GM23338 (cell line): ENCODE measurements at regions not wholly inside any gene's neighbourhood (a gene's known extent, or its start where the extent isn't known, plus 50 kb on each side); places are given as distances from the start of the nearest gene placed in this dataset.
A peak's percentile ranks its signal among the peaks of the same experiment; 100 is the strongest.

Source experiments
- ATAC-seq: fragments of 200-7000 bp; cut with Tn5 transposase; 3 replicates; pipeline ENCODE4 v1.9.1; 2020
- DNase-seq: peaks from one replicate; pipeline ENCODE4 v3.0.0-alpha.2; 2015; ENCODE audit warnings: low spot score
- H2AFZ ChIP-seq: fragments of 200-600 bp; sonication (generic); 2 replicates; pipeline ENCODE4 v1.8.0; 2016; ENCODE audit warnings: antibody characterized with exemption, mild to moderate bottlenecking, moderate library complexity
- H3F3A ChIP-seq: fragments of 200-600 bp; sonication (generic); replicated peaks from 2 replicates; pipeline ENCODE4 v1.8.0; 2017; ENCODE audit warnings: antibody characterized with exemption, mixed run types, low read depth
- H3K27ac ChIP-seq: fragments of 200-600 bp; sonication (generic); 2 replicates; pipeline ENCODE4 v1.6.1; 2016; ENCODE audit warnings: low read depth
- H3K27me3 ChIP-seq: fragments of 200-600 bp; sonication (generic); 2 replicates; pipeline ENCODE4 v1.8.0; 2016; ENCODE audit warnings: mild to moderate bottlenecking, mixed run types, moderate library complexity; ENCODE audit not compliant: insufficient read depth
- H3K36me3 ChIP-seq: fragments of 200-600 bp; sonication (generic); 2 replicates; pipeline ENCODE4 v1.8.0; 2016; ENCODE audit warnings: mild to moderate bottlenecking; ENCODE audit not compliant: insufficient read depth
- H3K4me1 ChIP-seq: fragments of 200-600 bp; sonication (generic); 2 replicates; pipeline ENCODE4 v1.8.0; 2016; ENCODE audit warnings: mild to moderate bottlenecking, moderate library complexity; ENCODE audit not compliant: insufficient read depth
- H3K4me2 ChIP-seq: fragments of 200-600 bp; sonication (generic); 2 replicates; pipeline ENCODE4 v1.7.1; 2017; ENCODE audit warnings: mixed run types
- H3K4me3 ChIP-seq: fragments of 200-600 bp; sonication (generic); 2 replicates; pipeline ENCODE4 v1.6.1; 2016; ENCODE audit warnings: mixed run types
- H3K79me2 ChIP-seq: fragments of 200-600 bp; sonication (generic); replicated peaks from 2 replicates; pipeline ENCODE4 v1.8.0; 2017; ENCODE audit warnings: mild to moderate bottlenecking; ENCODE audit not compliant: insufficient read depth
- H3K9me2 ChIP-seq: fragments of 200-600 bp; sonication (generic); 2 replicates; pipeline ENCODE4 v1.8.0; 2017; ENCODE audit not compliant: insufficient read depth
- H4K20me1 ChIP-seq: fragments of 200-600 bp; sonication (generic); replicated peaks from 2 replicates; pipeline ENCODE4 v1.8.0; 2017; ENCODE audit warnings: mild to moderate bottlenecking; ENCODE audit not compliant: insufficient read depth
- H3K27ac Mint-ChIP-seq: 2 replicates; pipeline ENCODE4 v1.8.0; 2020; ENCODE audit warnings: inconsistent platforms, mild to moderate bottlenecking, moderate library complexity, mixed read lengths
- H3K27me3 Mint-ChIP-seq: 3 replicates; pipeline ENCODE4 v1.8.0; 2022; ENCODE audit warnings: low read depth, mild to moderate bottlenecking, moderate library complexity, mixed read lengths, inconsistent platforms; ENCODE audit not compliant: insufficient read depth, poor library complexity
- H3K36me3 Mint-ChIP-seq: 3 replicates; pipeline ENCODE4 v1.8.0; 2021; ENCODE audit warnings: low read depth, mild to moderate bottlenecking, inconsistent platforms, moderate library complexity, mixed read lengths
- H3K4me1 Mint-ChIP-seq: 3 replicates; pipeline ENCODE4 v1.8.0; 2020; ENCODE audit warnings: mild to moderate bottlenecking, inconsistent platforms, mixed read lengths
- H3K4me3 Mint-ChIP-seq: 3 replicates; pipeline ENCODE4 v1.8.0; 2021; ENCODE audit warnings: moderate library complexity, mild to moderate bottlenecking, inconsistent platforms, mixed read lengths
- H3K9me3 Mint-ChIP-seq: 3 replicates; pipeline ENCODE4 v1.8.0; 2020; ENCODE audit warnings: moderate library complexity, mild to moderate bottlenecking, inconsistent platforms, mixed read lengths
- CREB1 ChIP-seq: fragments of 250-450 bp; sonication (Bioruptor Pico); IDR thresholded peaks from 2 replicates; pipeline ENCODE4 v1.5.0; 2020; ENCODE audit warnings: low read depth, mild to moderate bottlenecking, moderate library complexity
- CTCF ChIP-seq, 2 experiments: fragments of 200-600 bp in 1 of 2; sonication (generic) in 1 of 2; conservative IDR thresholded peaks; 2 replicates each; pipeline versions ENCODE4 v1.5.1 to v1.6.1; 2016 to 2017; ENCODE audit warnings: antibody characterized with exemption in 2 of 2, low read depth in 2 of 2, mild to moderate bottlenecking in 2 of 2, moderate library complexity in 1 of 2
- ETS1 ChIP-seq: IDR thresholded peaks from 2 replicates; pipeline ENCODE4 v1.6.1; 2016; ENCODE audit warnings: antibody characterized with exemption
- EZH2 ChIP-seq: fragments of 200-600 bp; sonication (generic); IDR thresholded peaks from one replicate; pipeline ENCODE4 v1.8.0; 2017; ENCODE audit warnings: antibody characterized with exemption, mild to moderate bottlenecking, low read depth; ENCODE audit not compliant: unreplicated experiment
- EZH2phosphoT487 ChIP-seq: fragments of 200-600 bp; sonication (generic); IDR thresholded peaks from one replicate; pipeline ENCODE4 v1.8.1; 2018; ENCODE audit warnings: antibody characterized with exemption; ENCODE audit not compliant: unreplicated experiment
- JUNB ChIP-seq: IDR thresholded peaks from one replicate; pipeline ENCODE4 v1.6.1; 2016; ENCODE audit warnings: antibody characterized with exemption; ENCODE audit not compliant: unreplicated experiment
- NANOG ChIP-seq: IDR thresholded peaks from 2 replicates; pipeline ENCODE4 v1.6.1; 2016; ENCODE audit warnings: antibody characterized with exemption, borderline replicate concordance
- POLR2AphosphoS5 ChIP-seq: IDR thresholded peaks from 2 replicates; pipeline ENCODE4 v1.6.1; 2016; ENCODE audit warnings: antibody characterized with exemption, low read depth
- REST ChIP-seq: IDR thresholded peaks from one replicate; pipeline ENCODE4 v1.6.1; 2018; ENCODE audit warnings: antibody characterized with exemption; ENCODE audit not compliant: unreplicated experiment
- STAT1 ChIP-seq: IDR thresholded peaks from one replicate; pipeline ENCODE4 v1.6.1; 2016; ENCODE audit warnings: antibody characterized with exemption; ENCODE audit not compliant: unreplicated experiment
- ZNF114 ChIP-seq: fragments of 250-450 bp; sonication (Bioruptor Pico); IDR thresholded peaks from 2 replicates; pipeline ENCODE4 v1.5.0; 2020; ENCODE audit warnings: mild to moderate bottlenecking, moderate library complexity
- ZNF331 ChIP-seq: fragments of 250-450 bp; sonication (Bioruptor Pico); IDR thresholded peaks from 2 replicates; pipeline ENCODE4 v1.5.0; 2020; ENCODE audit warnings: low read depth, mild to moderate bottlenecking, moderate library complexity
- ZNF462 ChIP-seq: fragments of 250-450 bp; sonication (Bioruptor Pico); IDR thresholded peaks from 2 replicates; pipeline ENCODE4 v1.5.0; 2020; ENCODE audit warnings: mild to moderate bottlenecking, moderate library complexity

DNA sequence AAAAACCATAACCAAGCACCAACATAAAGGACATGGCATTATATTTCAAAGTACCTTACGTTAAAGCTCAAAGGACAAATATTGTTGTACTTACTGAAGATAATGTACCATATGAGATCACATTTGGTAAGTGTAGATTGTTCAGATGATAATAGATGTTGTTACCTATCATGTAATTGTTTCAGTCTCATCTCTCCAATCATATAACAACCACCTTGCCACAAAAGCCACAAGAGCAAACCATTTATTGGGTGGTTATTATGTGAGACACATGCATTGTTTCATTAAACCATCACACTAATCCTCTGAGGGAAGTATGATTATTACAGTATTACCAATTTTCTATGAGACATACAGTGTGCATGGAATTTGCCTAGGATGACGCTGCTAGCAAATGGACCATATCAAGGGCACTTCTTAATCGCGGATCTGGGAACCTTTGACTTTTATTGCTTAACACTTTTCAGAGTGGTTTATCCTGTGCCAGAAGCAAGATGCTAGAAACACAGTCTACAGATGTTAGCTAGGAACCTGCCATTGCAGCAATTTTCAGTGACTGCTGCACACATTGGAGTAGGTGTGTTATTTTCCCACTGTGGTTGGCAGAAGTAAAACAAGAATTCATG, 149.8 kb upstream of the AKIRIN2 start:
- Histone ChIP-seq H3K4me1 (no peaks in the 10 kb centered on the region), H3K4me2 (no peak overlapping the region), H2AFZ (0 out of 2 replicates have a peak overlapping the region, but pooled peaks have one; percentile 18), H3K79me2 (no peaks in the 10 kb centered on the region), H3F3A (no peaks in the 10 kb centered on the region), H3K9me2 (peaks cover 6% of the 10 kb centered on the region; the same call in 1 of the 2 replicates), H4K20me1 (no peaks in the 10 kb centered on the region), H3K27me3 (no peaks in the 10 kb centered on the region), H3K27ac (no peak overlapping the region), H3K36me3 (no peaks in the 10 kb centered on the region), H3K4me3 (no peak overlapping the region)
- Mint-ChIP-seq H3K27ac (no peak overlapping the region), H3K9me3 (no peaks in the 10 kb centered on the region), H3K4me1 (peaks cover 4% of the 10 kb centered on the region), H3K36me3 (no peaks in the 10 kb centered on the region), H3K27me3 (no peaks in the 10 kb centered on the region), H3K4me3 (no peak overlapping the region)
- DNase-seq (no peak), ATAC-seq (no peak)
- TF ChIP-seq REST, result no peak
- TF ChIP-seq JUNB, result no peak
- no peak for TF ChIP-seq CTCF (conservative IDR thresholded peaks at IDR 0.05; ENCODE audit: low read depth in 2 of 2)
- TF ChIP-seq POLR2AphosphoS5, result no peak
- TF ChIP-seq ZNF331, result no peak
- no peak for TF ChIP-seq ETS1
- no peak for TF ChIP-seq CREB1 (CRISPR knock-in tag)
- no peak for TF ChIP-seq NANOG
- no peak for TF ChIP-seq ZNF462
- TF ChIP-seq EZH2, result no peak
- no peak for TF ChIP-seq STAT1
- TF ChIP-seq ZNF114 (CRISPR knock-in tag), result no peak
- TF ChIP-seq EZH2phosphoT487, result no peak
